ENCODE measurements at regions not wholly inside any gene's neighbourhood (a gene's known extent, or its start where the extent isn't known, plus 50 kb on each side); places are given as distances from the start of the nearest gene placed in this dataset.

DNA sequence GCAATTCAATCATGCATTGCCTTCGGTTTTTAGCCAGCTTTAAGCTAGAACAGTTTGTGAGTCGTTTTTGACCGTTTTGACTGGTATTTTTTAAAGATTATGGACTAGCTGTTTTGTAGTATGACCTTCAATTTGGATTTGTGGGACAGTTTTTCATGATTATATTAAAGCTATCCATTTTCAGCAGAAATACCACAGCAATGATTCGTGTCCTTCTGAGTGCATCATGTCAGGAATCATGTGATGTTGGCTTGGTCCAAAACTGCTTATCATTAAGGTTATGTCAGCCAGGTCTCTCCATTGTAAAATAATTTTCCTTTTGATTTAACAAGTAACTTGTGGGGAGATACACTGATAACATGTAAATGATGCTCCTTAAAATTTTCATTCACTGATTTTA is 229.0 kb downstream of the POSTN start:
- no peak for TF ChIP-seq POLR2A (IDR thresholded peaks at IDR 0.05)
- TF ChIP-seq, protein P1, sequence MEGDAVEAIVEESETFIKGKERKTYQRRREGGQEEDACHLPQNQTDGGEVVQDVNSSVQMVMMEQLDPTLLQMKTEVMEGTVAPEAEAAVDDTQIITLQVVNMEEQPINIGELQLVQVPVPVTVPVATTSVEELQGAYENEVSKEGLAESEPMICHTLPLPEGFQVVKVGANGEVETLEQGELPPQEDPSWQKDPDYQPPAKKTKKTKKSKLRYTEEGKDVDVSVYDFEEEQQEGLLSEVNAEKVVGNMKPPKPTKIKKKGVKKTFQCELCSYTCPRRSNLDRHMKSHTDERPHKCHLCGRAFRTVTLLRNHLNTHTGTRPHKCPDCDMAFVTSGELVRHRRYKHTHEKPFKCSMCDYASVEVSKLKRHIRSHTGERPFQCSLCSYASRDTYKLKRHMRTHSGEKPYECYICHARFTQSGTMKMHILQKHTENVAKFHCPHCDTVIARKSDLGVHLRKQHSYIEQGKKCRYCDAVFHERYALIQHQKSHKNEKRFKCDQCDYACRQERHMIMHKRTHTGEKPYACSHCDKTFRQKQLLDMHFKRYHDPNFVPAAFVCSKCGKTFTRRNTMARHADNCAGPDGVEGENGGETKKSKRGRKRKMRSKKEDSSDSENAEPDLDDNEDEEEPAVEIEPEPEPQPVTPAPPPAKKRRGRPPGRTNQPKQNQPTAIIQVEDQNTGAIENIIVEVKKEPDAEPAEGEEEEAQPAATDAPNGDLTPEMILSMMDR (IDR thresholded peaks at IDR 0.05) = no peak
